ENCODE measurements at regions not wholly inside any gene's neighbourhood (a gene's known extent, or its start where the extent isn't known, plus 50 kb on each side); places are given as distances from the start of the nearest gene placed in this dataset.
"Not testable (repeated sequence)": the region's sequence is repeated elsewhere in the genome, so short reads cannot be mapped to it uniquely, and the experiment has no call there.

GRCh38 chr1:93764366-93764750 lies 82.7 kb upstream of the BCAR3 start:
- no peak for TF ChIP-seq POLR2A (IDR thresholded peaks at IDR 0.05; ENCODE audit: low read depth, low read length)
- FAIRE-seq (no peak), DNase-seq (ENCODE audit: insufficient read length, low spot score) (no peak)

- TF ChIP-seq POLR2A (IDR thresholded peaks at IDR 0.05; ENCODE audit: low read depth, low read length), result no peak
- FAIRE-seq, result no peak
These were observed 82.2 kb upstream of the BCAR3 start for GRCh38 chr1:93763704-93764365.

DNA sequence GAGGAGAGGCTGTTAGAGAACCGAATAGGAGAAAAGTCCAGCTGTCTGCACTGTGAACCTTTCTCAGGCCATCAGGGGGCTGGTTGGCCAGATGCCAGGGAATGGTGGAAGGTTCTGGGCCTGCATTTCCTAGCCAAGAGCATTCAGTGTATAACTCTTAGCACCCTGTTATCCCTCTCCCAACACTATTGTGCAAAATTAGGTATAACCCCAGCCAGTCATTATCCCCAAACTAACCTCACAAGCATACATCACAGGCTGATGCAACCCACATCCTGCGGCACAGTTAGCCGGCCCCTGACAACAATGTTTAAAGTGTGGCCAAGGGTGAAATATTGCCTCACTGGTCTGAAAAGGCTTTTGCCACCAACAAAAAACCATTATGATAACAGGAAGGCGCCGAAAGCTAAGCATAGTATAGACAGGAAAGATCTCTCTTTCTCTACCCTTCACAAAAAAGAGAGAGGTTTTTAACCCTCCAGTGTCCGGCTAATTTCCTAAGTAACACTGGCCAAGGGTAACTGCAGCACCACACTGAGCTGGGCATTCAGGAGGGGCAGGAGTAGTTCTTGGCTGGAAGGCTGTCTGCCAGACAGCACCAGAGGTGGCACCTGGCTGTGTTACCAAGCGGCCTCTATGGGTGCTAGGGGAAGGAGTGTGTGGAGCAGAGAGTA lies 77.3 kb upstream of the BCAR3 start:
- peak; percentile 70 for FAIRE-seq
- no peak for TF ChIP-seq POLR2A (IDR thresholded peaks at IDR 0.05; ENCODE audit: low read depth, low read length)
- no peak for DNase-seq (ENCODE audit: insufficient read length, low spot score)

More at GRCh38 chr1:93763704-93764365, 82.2 kb upstream of the BCAR3 start:
- DNase-seq (ENCODE audit: insufficient read length, low spot score), result no peak

- DNase-seq (ENCODE audit: insufficient read length, low spot score), result no peak
- TF ChIP-seq POLR2A (IDR thresholded peaks at IDR 0.05; ENCODE audit: low read depth, low read length), result no peak
- FAIRE-seq, result no peak
These were observed 75.8 kb upstream of the BCAR3 start for GRCh38 chr1:93757256-93758036.

DNA sequence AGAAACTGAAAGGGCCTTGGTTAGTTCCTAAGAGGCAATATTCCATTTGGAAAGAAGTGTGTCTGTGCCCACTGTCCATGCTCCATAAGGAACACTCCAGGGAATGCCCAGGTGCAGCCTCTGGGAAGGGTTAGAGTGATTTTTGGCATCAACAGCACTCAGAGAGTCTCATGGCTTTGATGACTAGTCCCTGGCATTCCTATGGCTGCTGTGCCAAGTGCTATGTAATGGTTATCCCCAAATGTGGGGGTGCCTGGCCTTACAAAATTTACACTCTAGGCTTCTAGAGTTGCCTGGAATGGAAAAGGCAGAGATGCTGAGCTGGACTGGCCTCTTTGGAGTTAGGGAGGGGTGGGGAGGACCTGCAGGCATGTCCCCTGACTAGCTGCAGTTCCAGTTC lies 75.0 kb upstream of the BCAR3 start:
- no peak for TF ChIP-seq POLR2A (IDR thresholded peaks at IDR 0.05; ENCODE audit: low read depth, low read length)
- DNase-seq (ENCODE audit: insufficient read length, low spot score) (no peak), FAIRE-seq (no peak)

DNA sequence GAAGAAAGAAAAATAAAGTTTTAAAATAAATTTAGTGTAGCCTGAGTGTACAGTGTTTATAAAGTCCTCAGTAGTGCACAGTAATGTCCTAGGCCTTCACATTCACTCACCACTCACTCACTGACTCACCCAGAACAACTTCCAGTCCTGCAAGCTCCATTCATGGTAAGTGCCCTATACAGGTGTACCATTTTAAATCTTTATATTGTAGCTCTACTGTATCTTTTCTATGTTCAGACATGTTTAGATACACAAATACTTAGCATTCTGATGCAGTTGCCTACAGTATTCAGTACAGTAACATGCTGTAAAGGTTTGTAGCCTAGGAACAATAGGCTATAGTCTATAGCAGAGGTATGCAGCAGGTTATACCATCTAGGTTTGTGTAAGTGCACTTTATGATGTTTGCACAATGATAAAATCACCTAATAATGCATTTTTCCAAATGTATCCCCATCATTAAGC lies 73.6 kb upstream of the BCAR3 start:
- FAIRE-seq; DNase-seq (ENCODE audit: insufficient read length, low spot score): not testable (repeated sequence)

- no peak for FAIRE-seq
- DNase-seq (ENCODE audit: insufficient read length, low spot score), result no peak
- TF ChIP-seq POLR2A (IDR thresholded peaks at IDR 0.05; ENCODE audit: low read depth, low read length), result no peak
These were observed 72.4 kb upstream of the BCAR3 start for GRCh38 chr1:93753791-93754763.

- no peak for FAIRE-seq
- no peak for TF ChIP-seq POLR2A (IDR thresholded peaks at IDR 0.05; ENCODE audit: low read depth, low read length)
- DNase-seq (ENCODE audit: insufficient read length, low spot score), result no peak
These were observed 70.0 kb upstream of the BCAR3 start for GRCh38 chr1:93751377-93752250.

GRCh38 chr1:93750955-93751354 lies 69.3 kb upstream of the BCAR3 start:
- DNase-seq (ENCODE audit: insufficient read length, low spot score) (no peak), FAIRE-seq (no peak)
- no peak for TF ChIP-seq POLR2A (IDR thresholded peaks at IDR 0.05; ENCODE audit: low read depth, low read length)

GRCh38 chr1:93749894-93750301 lies 68.3 kb upstream of the BCAR3 start:
- no peak for TF ChIP-seq POLR2A (IDR thresholded peaks at IDR 0.05; ENCODE audit: low read depth, low read length)
- no peak for DNase-seq (ENCODE audit: insufficient read length, low spot score)
- no peak for FAIRE-seq

- TF ChIP-seq POLR2A (IDR thresholded peaks at IDR 0.05; ENCODE audit: low read depth, low read length), result no peak
- DNase-seq (ENCODE audit: insufficient read length, low spot score) (no peak), FAIRE-seq (no peak)
These were observed 67.8 kb upstream of the BCAR3 start for GRCh38 chr1:93749487-93749886.

DNA sequence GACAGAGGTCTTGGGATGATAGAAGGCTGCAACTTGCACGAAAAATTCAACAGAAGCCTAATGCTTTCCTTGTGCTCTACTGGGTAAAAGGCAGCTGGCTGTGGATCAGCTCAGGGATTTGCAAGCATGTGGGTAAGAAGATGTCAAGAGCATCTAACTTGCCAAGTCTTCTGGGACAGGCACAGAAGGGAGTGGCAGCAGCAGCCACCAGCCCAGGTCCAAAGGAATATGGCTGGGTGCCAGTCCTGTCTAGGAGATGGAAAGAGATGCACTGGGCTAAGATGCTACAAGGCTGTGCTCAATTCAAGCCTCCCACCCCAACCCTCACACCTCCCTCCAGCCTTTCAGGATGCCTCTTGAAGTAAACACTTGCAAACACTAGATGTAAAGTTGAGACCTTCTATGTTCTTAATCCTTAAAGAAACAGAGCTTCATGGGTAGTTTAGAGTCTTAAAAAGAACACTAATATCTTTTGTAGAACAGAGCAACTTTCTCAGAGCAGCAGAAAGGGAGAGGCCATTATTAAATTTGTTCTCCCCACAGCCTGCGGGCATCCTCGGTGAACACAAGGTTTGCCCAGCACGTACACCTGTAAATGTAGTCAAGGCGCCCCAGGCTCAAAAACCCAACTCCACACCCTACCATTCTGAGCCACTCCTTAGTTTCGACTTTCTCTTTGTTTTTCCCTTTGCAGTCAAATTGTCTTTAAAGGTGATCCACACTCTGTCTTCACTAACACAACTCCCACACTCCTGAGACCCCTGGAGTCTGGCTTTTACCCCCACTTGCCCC lies 64.6 kb upstream of the BCAR3 start:
- FAIRE-seq, result no peak
- DNase-seq (ENCODE audit: insufficient read length, low spot score), result no peak
- TF ChIP-seq POLR2A (IDR thresholded peaks at IDR 0.05; ENCODE audit: low read depth, low read length), result no peak

Data from H54 (cell line).